ENCODE measurements at regions not wholly inside any gene's neighbourhood (a gene's known extent, or its start where the extent isn't known, plus 50 kb on each side); places are given as distances from the start of the nearest gene placed in this dataset.
A peak's percentile ranks its signal among the peaks of the same experiment; 100 is the strongest.

DNA sequence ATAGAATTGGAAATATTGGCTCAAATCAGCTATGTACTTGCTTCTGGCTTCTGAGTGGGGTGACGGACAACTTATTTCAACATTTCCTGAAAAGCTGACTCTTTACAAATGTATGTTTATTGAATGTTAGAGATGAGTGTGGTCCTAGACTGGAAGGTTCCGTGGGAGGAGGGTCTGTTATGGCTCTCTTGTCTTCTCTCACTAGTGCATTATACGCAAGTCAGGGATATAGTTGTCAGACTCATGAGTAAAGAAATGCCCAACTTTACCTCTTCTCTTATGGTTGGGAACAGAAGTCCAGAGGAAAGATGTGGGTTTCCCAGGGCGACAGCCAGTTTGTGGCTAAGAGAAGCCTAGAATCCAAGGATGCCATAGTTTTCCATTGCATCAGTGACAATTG, 839.3 kb upstream of the WWC1 start:
- H3K27me3 ChIP-seq (ENCODE audit: control insufficient read depth in 1 of 2, insufficient read depth in 1 of 2, low read length in 2 of 2): no peaks in the 10 kb centered on the region
- no peak overlapping the region for H3K18ac ChIP-seq (ENCODE audit: low read depth in 1 of 2, low read length in 2 of 2)
- 64% methylated on average over 3 of the region's 4 CpGs for WGBS
- no peak overlapping the region for H2BK5ac ChIP-seq (ENCODE audit: low read depth, low read length, poor library complexity, severe bottlenecking)
- no peak overlapping the region for H3K14ac ChIP-seq (ENCODE audit: low read length in 2 of 2)
- no peak overlapping the region for H2BK12ac ChIP-seq (ENCODE audit: low read length in 2 of 2)
- H3K79me1 ChIP-seq (replicated peaks; ENCODE audit: low read length, poor library complexity, severe bottlenecking): no peaks in the 10 kb centered on the region
- H4K8ac ChIP-seq (ENCODE audit: low read length): no peak overlapping the region
- H3K9ac ChIP-seq (ENCODE audit: low read length): no peak overlapping the region
- no peak overlapping the region for H2AK5ac ChIP-seq (ENCODE audit: low read length, severe bottlenecking)
- no peak overlapping the region for H2BK15ac ChIP-seq (ENCODE audit: low read depth, poor library complexity, severe bottlenecking)
- no peak overlapping the region for H3K4me2 ChIP-seq (ENCODE audit: low read length, poor library complexity, severe bottlenecking)
- H3K4me3 ChIP-seq (ENCODE audit: insufficient read depth in 1 of 2, low read depth in 1 of 2, low read length in 2 of 2): no peak overlapping the region
- no peak overlapping the region for H3K23ac ChIP-seq (ENCODE audit: low read length in 2 of 2)
- no peaks in the 10 kb centered on the region for H3K36me3 ChIP-seq (ENCODE audit: control insufficient read depth in 1 of 2, insufficient read depth in 2 of 2, low read depth in 1 of 2, low read length in 2 of 2)
- no peak overlapping the region for H3K4ac ChIP-seq (ENCODE audit: low read depth in 1 of 2, low read length in 2 of 2)
- H3K9me3 ChIP-seq (ENCODE audit: control insufficient read depth, low read length): no peaks in the 10 kb centered on the region
- no peaks in the 10 kb centered on the region for H3K4me1 ChIP-seq (ENCODE audit: control insufficient read depth, insufficient read depth, low read depth, low read length)
- H3K27ac ChIP-seq (ENCODE audit: low read length, poor library complexity, severe bottlenecking): no peak overlapping the region
- H4K91ac ChIP-seq (ENCODE audit: low read length): no peak overlapping the region
- H2AFZ ChIP-seq (ENCODE audit: low read depth, low read length): no peak overlapping the region
- H2BK120ac ChIP-seq (ENCODE audit: low read depth, low read length): no peak overlapping the region
- peak; percentile 31 for DNase-seq

DNA sequence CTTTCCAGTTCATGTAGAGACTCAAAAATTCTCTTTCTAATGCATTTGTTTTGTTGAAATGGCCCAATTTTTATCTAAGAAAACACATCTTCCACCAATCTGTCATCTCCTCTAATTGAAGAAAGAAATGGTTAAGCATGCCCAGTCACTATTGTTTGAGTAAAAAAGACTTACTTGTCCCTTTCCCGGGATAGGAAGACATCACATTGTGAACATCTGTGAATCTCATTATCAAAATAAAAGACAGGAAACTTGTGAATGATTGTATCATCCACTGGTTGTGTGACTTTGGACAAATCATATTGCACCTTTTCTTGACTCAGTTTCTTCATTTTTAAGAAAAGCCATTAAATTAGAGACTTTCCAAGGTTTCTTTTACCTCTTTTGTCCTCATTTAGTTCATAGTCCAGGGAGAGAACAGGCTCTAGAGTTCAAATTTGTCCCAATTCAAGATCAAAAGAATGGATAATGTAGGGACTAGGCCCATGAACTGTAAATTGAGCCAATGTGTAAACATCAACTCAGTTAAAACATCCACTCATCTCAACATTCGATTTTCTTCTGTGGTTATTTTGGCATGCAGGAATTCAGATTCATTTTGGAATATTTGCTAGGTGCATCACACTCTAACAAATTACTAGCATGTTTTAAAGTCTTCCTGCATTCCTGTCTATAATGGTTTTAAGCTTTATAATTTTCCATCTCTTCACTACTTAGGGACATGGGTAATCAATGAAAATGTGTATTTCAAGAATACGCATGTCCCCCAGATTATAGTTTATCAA, 838.0 kb upstream of the WWC1 start:
- no peak overlapping the region for H2BK15ac ChIP-seq (ENCODE audit: low read depth, poor library complexity, severe bottlenecking)
- 80% methylated on average over 2 of the region's 3 CpGs for WGBS
- no peak overlapping the region for H4K91ac ChIP-seq (ENCODE audit: low read length)
- H2AFZ ChIP-seq (ENCODE audit: low read depth, low read length): no peak overlapping the region
- H3K4ac ChIP-seq (ENCODE audit: low read depth in 1 of 2, low read length in 2 of 2): no peak overlapping the region
- H2BK120ac ChIP-seq (ENCODE audit: low read depth, low read length): no peak overlapping the region
- H3K27ac ChIP-seq (ENCODE audit: low read length, poor library complexity, severe bottlenecking): no peak overlapping the region
- H3K4me2 ChIP-seq (ENCODE audit: low read length, poor library complexity, severe bottlenecking): no peak overlapping the region
- no peaks in the 10 kb centered on the region for H3K27me3 ChIP-seq (ENCODE audit: control insufficient read depth in 1 of 2, insufficient read depth in 1 of 2, low read length in 2 of 2)
- no peak overlapping the region for H3K18ac ChIP-seq (ENCODE audit: low read depth in 1 of 2, low read length in 2 of 2)
- no peak overlapping the region for H4K8ac ChIP-seq (ENCODE audit: low read length)
- no peak overlapping the region for H2BK12ac ChIP-seq (ENCODE audit: low read length in 2 of 2)
- DNase-seq: no peak
- H2AK5ac ChIP-seq (ENCODE audit: low read length, severe bottlenecking): no peak overlapping the region
- no peak overlapping the region for H3K4me3 ChIP-seq (ENCODE audit: insufficient read depth in 1 of 2, low read depth in 1 of 2, low read length in 2 of 2)
- no peak overlapping the region for H3K9ac ChIP-seq (ENCODE audit: low read length)
- no peak overlapping the region for H3K14ac ChIP-seq (ENCODE audit: low read length in 2 of 2)
- no peaks in the 10 kb centered on the region for H3K9me3 ChIP-seq (ENCODE audit: control insufficient read depth, low read length)
- H3K36me3 ChIP-seq (ENCODE audit: control insufficient read depth in 1 of 2, insufficient read depth in 2 of 2, low read depth in 1 of 2, low read length in 2 of 2): no peaks in the 10 kb centered on the region
- no peak overlapping the region for H3K23ac ChIP-seq (ENCODE audit: low read length in 2 of 2)
- H2BK5ac ChIP-seq (ENCODE audit: low read depth, low read length, poor library complexity, severe bottlenecking): no peak overlapping the region
- no peaks in the 10 kb centered on the region for H3K79me1 ChIP-seq (replicated peaks; ENCODE audit: low read length, poor library complexity, severe bottlenecking)
- H3K4me1 ChIP-seq (ENCODE audit: control insufficient read depth, insufficient read depth, low read depth, low read length): no peaks in the 10 kb centered on the region

DNA sequence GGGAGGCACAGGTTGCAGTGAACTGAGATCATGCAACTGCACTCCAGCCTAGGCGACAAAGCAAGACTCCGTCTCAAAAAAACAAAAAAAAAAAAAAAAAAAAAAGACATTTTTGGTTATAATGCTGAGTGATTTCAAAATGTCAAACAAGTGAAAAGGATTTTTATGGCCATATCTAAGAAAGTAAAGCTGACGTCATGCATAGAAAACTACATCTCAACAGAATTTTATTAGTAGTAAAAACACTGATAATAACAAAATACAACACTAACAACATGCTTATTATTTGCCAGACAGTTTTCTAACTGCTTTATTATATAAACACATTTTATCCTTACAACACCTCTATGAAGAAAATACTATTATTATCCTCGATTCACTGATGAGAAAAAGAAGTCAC, 833.0 kb upstream of the WWC1 start:
- H3K79me1 ChIP-seq (replicated peaks; ENCODE audit: low read length, poor library complexity, severe bottlenecking): no peaks in the 10 kb centered on the region
- H2AFZ ChIP-seq (ENCODE audit: low read depth, low read length): no peak overlapping the region
- no peak overlapping the region for H2BK15ac ChIP-seq (ENCODE audit: low read depth, poor library complexity, severe bottlenecking)
- no peak overlapping the region for H2BK12ac ChIP-seq (ENCODE audit: low read length in 2 of 2)
- no peak overlapping the region for H4K91ac ChIP-seq (ENCODE audit: low read length)
- H3K36me3 ChIP-seq (ENCODE audit: control insufficient read depth in 1 of 2, insufficient read depth in 2 of 2, low read depth in 1 of 2, low read length in 2 of 2): no peaks in the 10 kb centered on the region
- H3K4ac ChIP-seq (ENCODE audit: low read depth in 1 of 2, low read length in 2 of 2): no peak overlapping the region
- no peak overlapping the region for H3K23ac ChIP-seq (ENCODE audit: low read length in 2 of 2)
- H3K27ac ChIP-seq (ENCODE audit: low read length, poor library complexity, severe bottlenecking): no peak overlapping the region
- H3K27me3 ChIP-seq (ENCODE audit: control insufficient read depth in 1 of 2, insufficient read depth in 1 of 2, low read length in 2 of 2): no peaks in the 10 kb centered on the region
- no peak overlapping the region for H3K4me2 ChIP-seq (ENCODE audit: low read length, poor library complexity, severe bottlenecking)
- H4K8ac ChIP-seq (ENCODE audit: low read length): no peak overlapping the region
- 62% methylated on average over 1 of the region's 4 CpGs for WGBS
- H3K14ac ChIP-seq (ENCODE audit: low read length in 2 of 2): no peak overlapping the region
- H3K4me3 ChIP-seq (ENCODE audit: insufficient read depth in 1 of 2, low read depth in 1 of 2, low read length in 2 of 2): no peak overlapping the region
- no peak overlapping the region for H3K18ac ChIP-seq (ENCODE audit: low read depth in 1 of 2, low read length in 2 of 2)
- H3K9ac ChIP-seq (ENCODE audit: low read length): no peak overlapping the region
- H2AK5ac ChIP-seq (ENCODE audit: low read length, severe bottlenecking): no peak overlapping the region
- DNase-seq: no peak
- H2BK120ac ChIP-seq (ENCODE audit: low read depth, low read length): no peak overlapping the region
- no peaks in the 10 kb centered on the region for H3K4me1 ChIP-seq (ENCODE audit: control insufficient read depth, insufficient read depth, low read depth, low read length)
- no peak overlapping the region for H2BK5ac ChIP-seq (ENCODE audit: low read depth, low read length, poor library complexity, severe bottlenecking)
- peaks cover 8% of the 10 kb centered on the region for H3K9me3 ChIP-seq (ENCODE audit: control insufficient read depth, low read length)

DNA sequence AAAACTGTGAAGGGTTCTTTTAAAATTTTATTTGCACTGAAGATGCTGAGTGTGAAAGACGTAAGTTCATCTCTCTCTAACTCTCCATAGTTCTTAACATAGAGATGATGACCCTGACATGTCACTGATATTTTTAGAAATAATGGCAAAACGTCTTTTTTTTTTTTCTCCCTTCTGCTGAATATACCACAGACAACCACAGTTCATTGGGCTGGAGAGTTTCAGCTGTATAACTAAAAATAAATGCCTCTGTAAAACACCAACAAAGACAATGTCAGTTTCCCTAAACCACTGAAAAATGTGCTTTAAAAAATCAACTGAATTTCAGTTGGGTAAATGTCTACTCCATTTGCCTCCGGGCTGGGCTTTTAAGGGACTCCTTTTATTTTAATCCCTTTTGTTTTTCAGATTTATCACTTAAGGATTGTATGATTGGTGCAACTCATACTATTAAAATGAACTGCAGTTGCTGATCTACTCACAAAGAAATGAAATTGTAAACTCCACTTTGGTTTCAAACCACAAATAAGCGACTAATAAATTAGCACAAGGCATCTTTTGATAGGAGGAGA, 830.9 kb upstream of the WWC1 start:
- Histone ChIP-seq H3K79me1 (replicated peaks; ENCODE audit: low read length, poor library complexity, severe bottlenecking) (no peaks in the 10 kb centered on the region), H2AK5ac (ENCODE audit: low read length, severe bottlenecking) (no peak overlapping the region), H3K9me3 (ENCODE audit: control insufficient read depth, low read length) (peaks cover 8% of the 10 kb centered on the region), H2BK5ac (ENCODE audit: low read depth, low read length, poor library complexity, severe bottlenecking) (no peak overlapping the region), H2BK15ac (ENCODE audit: low read depth, poor library complexity, severe bottlenecking) (no peak overlapping the region), H3K36me3 (ENCODE audit: control insufficient read depth in 1 of 2, insufficient read depth in 2 of 2, low read depth in 1 of 2, low read length in 2 of 2) (no peaks in the 10 kb centered on the region), H3K14ac (ENCODE audit: low read length in 2 of 2) (no peak overlapping the region), H3K4me2 (ENCODE audit: low read length, poor library complexity, severe bottlenecking) (no peak overlapping the region), H3K18ac (ENCODE audit: low read depth in 1 of 2, low read length in 2 of 2) (no peak overlapping the region), H2BK12ac (ENCODE audit: low read length in 2 of 2) (no peak overlapping the region), H3K4ac (ENCODE audit: low read depth in 1 of 2, low read length in 2 of 2) (no peak overlapping the region), H3K27ac (ENCODE audit: low read length, poor library complexity, severe bottlenecking) (no peak overlapping the region), H3K27me3 (ENCODE audit: control insufficient read depth in 1 of 2, insufficient read depth in 1 of 2, low read length in 2 of 2) (no peaks in the 10 kb centered on the region), H3K9ac (ENCODE audit: low read length) (no peak overlapping the region), H3K23ac (ENCODE audit: low read length in 2 of 2) (no peak overlapping the region), H2AFZ (ENCODE audit: low read depth, low read length) (no peak overlapping the region), H4K91ac (ENCODE audit: low read length) (no peak overlapping the region), H4K8ac (ENCODE audit: low read length) (no peak overlapping the region), H2BK120ac (ENCODE audit: low read depth, low read length) (no peak overlapping the region), H3K4me3 (ENCODE audit: insufficient read depth in 1 of 2, low read depth in 1 of 2, low read length in 2 of 2) (no peak overlapping the region), H3K4me1 (ENCODE audit: control insufficient read depth, insufficient read depth, low read depth, low read length) (no peaks in the 10 kb centered on the region)
- no peak for DNase-seq
- WGBS: 55% methylated on average over 3 of the region's 4 CpGs
